Right lung (tissue), 2 donors: ENCODE measurements at regions not wholly inside any gene's neighbourhood (a gene's known extent, or its start where the extent isn't known, plus 50 kb on each side); places are given as distances from the start of the nearest gene placed in this dataset.

Experiments
- DNase-seq, 2 donors: peaks; one replicate each; pipeline ENCODE4 v3.0.0-alpha.2; 2013

GRCh38 chr18:67742525-67742924 is 226.0 kb upstream of the DSEL start:
- no peak for DNase-seq

- DNase-seq: no peak
These were observed 219.0 kb upstream of the DSEL start for GRCh38 chr18:67735506-67735905.

GRCh38 chr18:67733088-67733487 is 216.6 kb upstream of the DSEL start:
- no peak for DNase-seq

- DNase-seq: no peak
These were observed 215.3 kb upstream of the DSEL start for GRCh38 chr18:67731851-67732250.

GRCh38 chr18:67730886-67731285 is 214.4 kb upstream of the DSEL start:
- DNase-seq: no peak

- no peak for DNase-seq
These were observed 211.8 kb upstream of the DSEL start for GRCh38 chr18:67728364-67728763.

- no peak for DNase-seq
These were observed 210.4 kb upstream of the DSEL start for GRCh38 chr18:67726882-67727281.

GRCh38 chr18:67717800-67718199 is 201.3 kb upstream of the DSEL start:
- no peak for DNase-seq

- no peak for DNase-seq
These were observed 199.0 kb upstream of the DSEL start for GRCh38 chr18:67715567-67715966.

- no peak for DNase-seq
These were observed 194.1 kb upstream of the DSEL start for GRCh38 chr18:67710639-67711038.

GRCh38 chr18:67705748-67706147 is 189.2 kb upstream of the DSEL start:
- no peak for DNase-seq

- no peak for DNase-seq
These were observed 179.2 kb upstream of the DSEL start for GRCh38 chr18:67695684-67696083.

GRCh38 chr18:67694787-67695186 is 178.3 kb upstream of the DSEL start:
- no peak for DNase-seq

- DNase-seq: no peak
These were observed 176.3 kb upstream of the DSEL start for GRCh38 chr18:67692811-67693210.

GRCh38 chr18:67682516-67682915 is 166.0 kb upstream of the DSEL start:
- DNase-seq: no peak

GRCh38 chr18:67677489-67677888 is 161.0 kb upstream of the DSEL start:
- DNase-seq: no peak

- no peak for DNase-seq
These were observed 156.2 kb upstream of the DSEL start for GRCh38 chr18:67672716-67673115.

GRCh38 chr18:67672155-67672554 is 155.6 kb upstream of the DSEL start:
- DNase-seq: no peak

GRCh38 chr18:67670024-67670543 is 153.6 kb upstream of the DSEL start:
- DNase-seq: no peak

GRCh38 chr18:67665266-67665665 is 148.7 kb upstream of the DSEL start:
- DNase-seq: no peak

- no peak for DNase-seq
These were observed 146.5 kb upstream of the DSEL start for GRCh38 chr18:67662996-67663395.

GRCh38 chr18:67661555-67661954 is 145.0 kb upstream of the DSEL start:
- DNase-seq: no peak

- no peak for DNase-seq
These were observed 137.6 kb upstream of the DSEL start for GRCh38 chr18:67654101-67654500.

- DNase-seq: no peak
These were observed 135.8 kb upstream of the DSEL start for GRCh38 chr18:67652288-67652687.

- DNase-seq: no peak
These were observed 134.9 kb upstream of the DSEL start for GRCh38 chr18:67651438-67651837.
